PC-9 (cell line): ENCODE measurements at regions not wholly inside any gene's neighbourhood (a gene's known extent, or its start where the extent isn't known, plus 50 kb on each side); places are given as distances from the start of the nearest gene placed in this dataset.
A peak's percentile ranks its signal among the peaks of the same experiment; 100 is the strongest.

Experiments used
- BruUV-seq: library from RNA; stranded (reverse); fragments of 400-500 nt; replicated peaks from 2 replicates; lab custom pipeline; 2021; lab: Mats Ljungman, UMichigan
- CTCF ChIA-PET: fragments of 300-600 bp; sonication (Branson Sonifier 250); formaldehyde crosslinking; loops from one replicate; lab custom pipeline; 2022; ENCODE audit warnings: antibody characterized with exemption; lab: Charles Lee
- POLR2A ChIA-PET: fragments of 300-600 bp; sonication (Branson Sonifier 250); formaldehyde crosslinking; loops from one replicate; lab custom pipeline; 2022; ENCODE audit warnings: antibody characterized with exemption; ENCODE audit not compliant: unreplicated experiment; lab: Charles Lee
- DNase-seq, 2 experiments: peaks; one replicate each; pipeline versions ENCODE4 v3.0.0 to v3.0.0-alpha.2; 2015 to 2022; ENCODE audit warnings: mixed read lengths in 1 of 2
- H2AFZ ChIP-seq: fragments of 200-600 bp; sonication (generic); 2 replicates; pipeline ENCODE4 v1.8.1; 2017; ENCODE audit warnings: antibody characterized with exemption
- H3F3A ChIP-seq: fragments of 200-600 bp; sonication (generic); 2 replicates; pipeline ENCODE4 v1.8.1; 2017; ENCODE audit warnings: antibody characterized with exemption, mild to moderate bottlenecking, low read depth; ENCODE audit not compliant: insufficient read depth
- H3K27ac ChIP-seq: fragments of 200-600 bp; sonication (generic); 2 replicates; pipeline ENCODE4 v1.6.1; 2016; ENCODE audit warnings: mixed run types
- H3K27me3 ChIP-seq: fragments of 200-600 bp; sonication (generic); 2 replicates; pipeline ENCODE4 v1.6.1; 2016; ENCODE audit warnings: low read depth, mixed run types; ENCODE audit not compliant: insufficient read depth
- H3K36me3 ChIP-seq: fragments of 200-600 bp; sonication (generic); 2 replicates; pipeline ENCODE4 v1.6.1; 2016; ENCODE audit warnings: low read depth, mixed run types
- H3K4me1 ChIP-seq: fragments of 200-600 bp; sonication (generic); replicated peaks from 2 replicates; pipeline ENCODE4 v1.6.1; 2016; ENCODE audit warnings: mixed run types; ENCODE audit not compliant: insufficient read depth
- H3K4me2 ChIP-seq: fragments of 200-600 bp; sonication (generic); 2 replicates; pipeline ENCODE4 v1.6.1; 2017; ENCODE audit warnings: mixed run types
- H3K4me3 ChIP-seq: fragments of 200-600 bp; sonication (generic); 2 replicates; pipeline ENCODE4 v1.6.1; 2016; ENCODE audit warnings: mixed run types
- H3K79me2 ChIP-seq: fragments of 200-600 bp; sonication (generic); 2 replicates; pipeline ENCODE4 v1.6.1; 2017; ENCODE audit warnings: low read depth, mixed run types
- H3K9me2 ChIP-seq: fragments of 200-600 bp; sonication (generic); 2 replicates; pipeline ENCODE4 v1.8.1; 2017; ENCODE audit warnings: mild to moderate bottlenecking; ENCODE audit not compliant: insufficient read depth
- H3K9me3 ChIP-seq: fragments of 200-600 bp; sonication (generic); 2 replicates; pipeline ENCODE4 v1.8.1; 2016; ENCODE audit warnings: low read depth; ENCODE audit not compliant: insufficient read depth
- H4K20me1 ChIP-seq: fragments of 200-600 bp; sonication (generic); 2 replicates; pipeline ENCODE4 v1.8.1; 2017; ENCODE audit not compliant: insufficient read depth
- EZH2 ChIP-seq: fragments of 200-600 bp; sonication (generic); IDR thresholded peaks from 2 replicates; pipeline ENCODE4 v1.8.0; 2017; ENCODE audit warnings: antibody characterized with exemption, low read depth
- intact Hi-C: fragments of 100-400 bp; cut with micrococcal nuclease; formaldehyde crosslinking; loops from one replicate; pipeline ENCODE4 v1.10.0; 2022; ENCODE audit not compliant: unreplicated experiment
- TF ChIP-seq, protein P1 (sequence below): fragments of 200-600 bp; sonication (generic); conservative IDR thresholded peaks from 2 replicates; pipeline ENCODE4 v1.6.1; 2017; ENCODE audit warnings: mixed run types, antibody characterized with exemption, mild to moderate bottlenecking, moderate library complexity

GRCh38 chr20:5451643-5452210 lies 135.0 kb upstream of the PROKR2 start:
- Histone ChIP-seq H2AFZ (no peak overlapping the region), H4K20me1 (no peaks in the 10 kb centered on the region), H3K27me3 (peaks cover 11% of the 10 kb centered on the region; the same call in 1 of the 2 replicates), H3F3A (no peaks in the 10 kb centered on the region), H3K4me1 (no peaks in the 10 kb centered on the region), H3K4me2 (no peak overlapping the region), H3K79me2 (no peaks in the 10 kb centered on the region), H3K9me3 (no peaks in the 10 kb centered on the region), H3K36me3 (no peaks in the 10 kb centered on the region), H3K27ac (no peak overlapping the region), H3K9me2 (no peaks in the 10 kb centered on the region), H3K4me3 (no peak overlapping the region)
- intact Hi-C loops = no loop called here
- CTCF ChIA-PET = interaction anchor here (0.7 kb wide), 2 partner anchors 76 to 1813 kb away, joined by 4 to 6 read pairs; no protein-coding TSS in a partner anchor
- POLR2A ChIA-PET = no interaction called here
- TF ChIP-seq, protein P1, sequence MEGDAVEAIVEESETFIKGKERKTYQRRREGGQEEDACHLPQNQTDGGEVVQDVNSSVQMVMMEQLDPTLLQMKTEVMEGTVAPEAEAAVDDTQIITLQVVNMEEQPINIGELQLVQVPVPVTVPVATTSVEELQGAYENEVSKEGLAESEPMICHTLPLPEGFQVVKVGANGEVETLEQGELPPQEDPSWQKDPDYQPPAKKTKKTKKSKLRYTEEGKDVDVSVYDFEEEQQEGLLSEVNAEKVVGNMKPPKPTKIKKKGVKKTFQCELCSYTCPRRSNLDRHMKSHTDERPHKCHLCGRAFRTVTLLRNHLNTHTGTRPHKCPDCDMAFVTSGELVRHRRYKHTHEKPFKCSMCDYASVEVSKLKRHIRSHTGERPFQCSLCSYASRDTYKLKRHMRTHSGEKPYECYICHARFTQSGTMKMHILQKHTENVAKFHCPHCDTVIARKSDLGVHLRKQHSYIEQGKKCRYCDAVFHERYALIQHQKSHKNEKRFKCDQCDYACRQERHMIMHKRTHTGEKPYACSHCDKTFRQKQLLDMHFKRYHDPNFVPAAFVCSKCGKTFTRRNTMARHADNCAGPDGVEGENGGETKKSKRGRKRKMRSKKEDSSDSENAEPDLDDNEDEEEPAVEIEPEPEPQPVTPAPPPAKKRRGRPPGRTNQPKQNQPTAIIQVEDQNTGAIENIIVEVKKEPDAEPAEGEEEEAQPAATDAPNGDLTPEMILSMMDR = no peak
- TF ChIP-seq EZH2 = no peak
- no peak for DNase-seq
- no TSS peak for BruUV-seq

DNA sequence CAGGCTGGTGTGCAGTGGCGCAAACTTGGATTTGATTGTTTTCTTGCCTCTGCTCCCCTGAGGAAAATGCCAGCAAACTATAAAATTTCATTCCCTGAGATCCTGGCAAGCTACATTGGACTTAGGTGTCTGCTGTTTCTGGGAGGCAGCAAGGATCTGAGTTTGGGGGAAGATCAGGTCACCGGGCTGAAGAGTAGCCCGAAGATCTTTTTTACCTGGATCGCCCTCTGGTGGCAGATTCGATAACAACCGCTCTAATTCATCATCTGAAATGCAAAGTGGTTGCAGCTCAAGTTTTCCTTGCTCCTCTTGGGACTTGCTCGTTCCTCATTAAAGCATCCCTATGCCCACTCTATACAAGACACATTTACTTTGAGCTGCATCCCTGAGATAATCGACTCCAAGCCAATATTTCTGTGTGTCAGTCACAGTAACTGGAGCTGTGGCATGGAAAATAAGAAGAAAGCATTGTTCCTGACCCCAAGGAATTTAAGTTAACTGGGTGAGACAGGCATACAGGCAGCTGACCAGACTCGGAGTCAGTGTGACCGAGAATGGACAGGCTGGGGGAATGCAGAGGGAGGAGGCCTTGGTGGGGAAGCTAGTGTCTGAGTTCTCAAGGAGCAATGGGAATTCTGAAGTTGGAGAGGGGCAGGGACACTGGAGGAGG lies 131.8 kb upstream of the PROKR2 start:
- BruUV-seq = no TSS peak
- H3K79me2 ChIP-seq = no peaks in the 10 kb centered on the region
- no peaks in the 10 kb centered on the region; the same call in 1 of the 2 replicates for H4K20me1 ChIP-seq
- intact Hi-C loops = loop anchor here (1.0 kb wide), 2 partner anchors 243 to 322 kb away; no protein-coding TSS in a partner anchor
- H3K4me3 ChIP-seq = no peak overlapping the region
- H3K27ac ChIP-seq = no peak overlapping the region
- CTCF ChIA-PET = interaction anchor here (0.6 to 1.9 kb wide), 3 partner anchors 245 to 1259 kb away, joined by 4 to 10 read pairs (median 5); partner anchors contain the start of gene CDS2
- no peak overlapping the region for H2AFZ ChIP-seq
- H3K27me3 ChIP-seq = peaks cover 20% of the 10 kb centered on the region
- POLR2A ChIA-PET = no interaction called here
- peak; percentile 33 to 50 for DNase-seq
- no peaks in the 10 kb centered on the region for H3K9me3 ChIP-seq
- TF ChIP-seq EZH2 = no peak
- TF ChIP-seq, protein P1 = peak; percentile 82
- H3F3A ChIP-seq = no peaks in the 10 kb centered on the region
- H3K9me2 ChIP-seq = no peaks in the 10 kb centered on the region
- no peak overlapping the region for H3K4me2 ChIP-seq
- H3K4me1 ChIP-seq = no peaks in the 10 kb centered on the region
- no peaks in the 10 kb centered on the region for H3K36me3 ChIP-seq

- H4K20me1 ChIP-seq = no peaks in the 10 kb centered on the region; the same call in 1 of the 2 replicates
- POLR2A ChIA-PET = no interaction called here
- no peak overlapping the region for H3K27ac ChIP-seq
- BruUV-seq = no TSS peak
- no peaks in the 10 kb centered on the region for H3F3A ChIP-seq
- H3K9me2 ChIP-seq = no peaks in the 10 kb centered on the region
- no peak for DNase-seq
- H3K4me2 ChIP-seq = no peak overlapping the region
- no peaks in the 10 kb centered on the region for H3K4me1 ChIP-seq
- TF ChIP-seq EZH2 = no peak
- TF ChIP-seq, protein P1 = no peak
- no peaks in the 10 kb centered on the region for H3K9me3 ChIP-seq
- no peaks in the 10 kb centered on the region for H3K36me3 ChIP-seq
- intact Hi-C loops = no loop called here
- peaks cover 23% of the 10 kb centered on the region for H3K27me3 ChIP-seq
- H2AFZ ChIP-seq = no peak overlapping the region
- H3K79me2 ChIP-seq = no peaks in the 10 kb centered on the region
- H3K4me3 ChIP-seq = no peak overlapping the region
- CTCF ChIA-PET = interaction anchor here (1.9 kb wide), 1 partner anchor 321 kb away, joined by 5 read pairs; the partner anchor contains the start of gene CDS2
Measured at GRCh38 chr20:5447188-5447587, 130.4 kb upstream of the PROKR2 start.
